ENCODE measurements at regions not wholly inside any gene's neighbourhood (a gene's known extent, or its start where the extent isn't known, plus 50 kb on each side); places are given as distances from the start of the nearest gene placed in this dataset.

DNA sequence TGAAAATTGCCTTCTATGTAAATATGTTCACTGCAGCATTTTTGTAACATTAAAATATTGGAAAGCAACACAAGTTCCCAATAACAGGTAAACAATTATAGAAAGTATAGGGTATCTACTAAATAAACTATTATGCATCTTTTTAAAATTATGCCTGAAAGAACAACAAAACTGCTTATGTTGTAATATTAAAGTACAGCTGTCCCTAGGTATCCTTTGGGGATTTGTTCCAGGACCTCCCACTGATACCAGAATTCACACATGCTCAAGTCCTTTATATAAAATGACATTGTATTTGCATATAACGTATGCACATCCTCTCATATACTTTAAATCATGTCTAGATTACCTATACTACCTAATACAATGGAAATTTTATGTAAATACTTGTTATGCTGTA lies 121.8 kb upstream of the TNFSF4 start:
- TF ChIP-seq MYC (IDR thresholded peaks at IDR 0.05; ENCODE audit: low read depth, low read length) = no peak
- TF ChIP-seq, protein P1, sequence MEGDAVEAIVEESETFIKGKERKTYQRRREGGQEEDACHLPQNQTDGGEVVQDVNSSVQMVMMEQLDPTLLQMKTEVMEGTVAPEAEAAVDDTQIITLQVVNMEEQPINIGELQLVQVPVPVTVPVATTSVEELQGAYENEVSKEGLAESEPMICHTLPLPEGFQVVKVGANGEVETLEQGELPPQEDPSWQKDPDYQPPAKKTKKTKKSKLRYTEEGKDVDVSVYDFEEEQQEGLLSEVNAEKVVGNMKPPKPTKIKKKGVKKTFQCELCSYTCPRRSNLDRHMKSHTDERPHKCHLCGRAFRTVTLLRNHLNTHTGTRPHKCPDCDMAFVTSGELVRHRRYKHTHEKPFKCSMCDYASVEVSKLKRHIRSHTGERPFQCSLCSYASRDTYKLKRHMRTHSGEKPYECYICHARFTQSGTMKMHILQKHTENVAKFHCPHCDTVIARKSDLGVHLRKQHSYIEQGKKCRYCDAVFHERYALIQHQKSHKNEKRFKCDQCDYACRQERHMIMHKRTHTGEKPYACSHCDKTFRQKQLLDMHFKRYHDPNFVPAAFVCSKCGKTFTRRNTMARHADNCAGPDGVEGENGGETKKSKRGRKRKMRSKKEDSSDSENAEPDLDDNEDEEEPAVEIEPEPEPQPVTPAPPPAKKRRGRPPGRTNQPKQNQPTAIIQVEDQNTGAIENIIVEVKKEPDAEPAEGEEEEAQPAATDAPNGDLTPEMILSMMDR (IDR thresholded peaks at IDR 0.05; ENCODE audit: low read depth, low read length) = no peak

All from NB4 (cell line).